Body of pancreas (tissue), 4 donors: ENCODE measurements at regions not wholly inside any gene's neighbourhood (a gene's known extent, or its start where the extent isn't known, plus 50 kb on each side); places are given as distances from the start of the nearest gene placed in this dataset.
"Not testable (repeated sequence)": the region's sequence is repeated elsewhere in the genome, so short reads cannot be mapped to it uniquely, and the experiment has no call there.

Source experiments
- ATAC-seq: fragments of 150-250 bp; one replicate; pipeline ENCODE4 v1.9.1; 2016
- DNase-seq, 4 donors: peaks; one replicate each; pipeline ENCODE4 v3.0.0-alpha.2; 2019
- H3K27ac ChIP-seq, 4 donors: fragments of 200-600 bp; sonication (generic); 1 replicate in 3 of 4; 2 replicates in 1 of 4; pipeline versions ENCODE4 v1.5.1 to v1.6.1; 2016 to 2019; ENCODE audit warnings: mild to moderate bottlenecking in 1 of 4, mixed read lengths in 1 of 4, moderate library complexity in 1 of 4
- H3K27me3 ChIP-seq, 2 donors: fragments of 200-600 bp; sonication (generic); one replicate each; pipeline ENCODE4 v1.6.0; 2016; ENCODE audit warnings: mild to moderate bottlenecking in 1 of 2
- H3K36me3 ChIP-seq, 2 donors: fragments of 200-600 bp; sonication (generic); replicated peaks in 1 of 2; 2 replicates each; pipeline ENCODE4 v1.5.1; 2016; ENCODE audit warnings: low read depth in 2 of 2; ENCODE audit not compliant: insufficient read depth in 1 of 2
- H3K4me1 ChIP-seq: fragments of 200-600 bp; sonication (generic); one replicate; pipeline ENCODE4 v1.6.0; 2016
- H3K4me3 ChIP-seq, 2 donors: fragments of 200-600 bp; sonication (generic); 1 replicate in 1 of 2; 2 replicates in 1 of 2; pipeline ENCODE4 v1.5.1; 2016 to 2019
- H3K9me3 ChIP-seq, 3 donors: fragments of 200-600 bp; sonication (generic); 1 replicate in 2 of 3; 2 replicates in 1 of 3; pipeline ENCODE4 v1.5.1; 2016
- CTCF ChIP-seq, 7 experiments: fragments of 450-650 bp in 4 of 7; fragments of 200-600 bp in 3 of 7; sonication (generic) in 3 of 7; IDR thresholded peaks; one replicate each; pipeline ENCODE4 v1.5.1; 2016 to 2019; ENCODE audit warnings: antibody characterized with exemption in 7 of 7
- POLR2A ChIP-seq, 3 donors: fragments of 450-650 bp; IDR thresholded peaks; one replicate each; pipeline ENCODE4 v1.6.1; 2016; ENCODE audit warnings: antibody characterized with exemption in 3 of 3, mild to moderate bottlenecking in 2 of 3
- WGBS, 2 donors: methylation state at CpG; one replicate each; pipeline ENCODE4 v1.1.5; 2017; 5-methylcytosine and 5-hydroxymethylcytosine counted together
- intact Hi-C: fragments of 100-400 bp; cut with DNase I; formaldehyde crosslinking; loops from one replicate; pipeline ENCODE4 v1.15.1; 2023

GRCh38 chr4:25991340-25991739 lies 77.3 kb downstream of the SMIM20 start:
- intact Hi-C loops = loop anchor here (10.0 kb wide), 1 partner anchor 423 kb away; no protein-coding TSS in a partner anchor
- H3K27me3 ChIP-seq = no peaks in the 10 kb centered on the region
- TF ChIP-seq POLR2A (IDR thresholded peaks at IDR 0.05) (no peak), CTCF (IDR thresholded peaks at IDR 0.05) (no peak)
- WGBS, 2 donors = 75 to 78% methylated on average over 3 of the region's 3 CpGs
- no peak overlapping the region for H3K27ac ChIP-seq
- DNase-seq (no peak), ATAC-seq (no peak)
- no peaks in the 10 kb centered on the region for H3K9me3 ChIP-seq
- H3K36me3 ChIP-seq = no peaks in the 10 kb centered on the region
- no peak overlapping the region for H3K4me3 ChIP-seq
- H3K4me1 ChIP-seq = no peaks in the 10 kb centered on the region

- Histone ChIP-seq H3K9me3 (no peaks in the 10 kb centered on the region), H3K27ac (no peak overlapping the region), H3K4me1 (no peaks in the 10 kb centered on the region), H3K27me3 (no peaks in the 10 kb centered on the region), H3K36me3 (no peaks in the 10 kb centered on the region), H3K4me3 (no peak overlapping the region)
- TF ChIP-seq POLR2A (IDR thresholded peaks at IDR 0.05) (no peak), CTCF (IDR thresholded peaks at IDR 0.05) (peak in 1 of 7 experiments; percentile 2)
- 63 to 69% methylated on average over 10 to 16 of the region's 16 CpGs for WGBS, 2 donors
- intact Hi-C loops = loop anchor here (10.0 kb wide), 1 partner anchor 421 kb away; no protein-coding TSS in a partner anchor
- no peak for DNase-seq
- ATAC-seq = no peak
These were observed 79.6 kb downstream of the SMIM20 start for GRCh38 chr4:25993395-25994185.

- peak in 1 of 4 donors; percentile 15 for DNase-seq
- H3K36me3 ChIP-seq, H3K27ac ChIP-seq, H3K4me1 ChIP-seq, H3K4me3 ChIP-seq, H3K27me3 ChIP-seq, H3K9me3 ChIP-seq, ATAC-seq: not testable (repeated sequence)
- WGBS, 2 donors = 71 to 78% methylated on average over 4 of the region's 4 CpGs
- intact Hi-C loops = loop anchor here (10.0 kb wide), 1 partner anchor 420 kb away; no protein-coding TSS in a partner anchor
These were observed 80.6 kb downstream of the SMIM20 start for GRCh38 chr4:25994577-25994976.

- 76 to 96% methylated on average over 2 of the region's 2 CpGs for WGBS, 2 donors
- H3K36me3 ChIP-seq = no peaks in the 10 kb centered on the region
- H3K4me3 ChIP-seq = no peak overlapping the region
- no peaks in the 10 kb centered on the region for H3K4me1 ChIP-seq
- H3K9me3 ChIP-seq = no peaks in the 10 kb centered on the region
- DNase-seq (peak in 1 of 4 donors; percentile 12), ATAC-seq (no peak)
- H3K27me3 ChIP-seq = no peaks in the 10 kb centered on the region
- TF ChIP-seq CTCF (IDR thresholded peaks at IDR 0.05) = no peak
- TF ChIP-seq POLR2A (IDR thresholded peaks at IDR 0.05) = no peak
- no peak overlapping the region for H3K27ac ChIP-seq
- intact Hi-C loops = no loop called here
These were observed 86.4 kb downstream of the SMIM20 start for GRCh38 chr4:26000274-26000950.

GRCh38 chr4:26001413-26001812 lies 87.4 kb downstream of the SMIM20 start:
- intact Hi-C loops = no loop called here
- no peak for DNase-seq
- 74 to 82% methylated on average over 3 of the region's 3 CpGs for WGBS, 2 donors
- H3K36me3 ChIP-seq = no peaks in the 10 kb centered on the region
- H3K4me3 ChIP-seq = no peak overlapping the region
- ATAC-seq = no peak
- H3K4me1 ChIP-seq = no peaks in the 10 kb centered on the region
- no peaks in the 10 kb centered on the region for H3K27me3 ChIP-seq
- no peak overlapping the region for H3K27ac ChIP-seq
- no peak for TF ChIP-seq POLR2A (IDR thresholded peaks at IDR 0.05)
- no peak for TF ChIP-seq CTCF (IDR thresholded peaks at IDR 0.05)
- no peaks in the 10 kb centered on the region for H3K9me3 ChIP-seq
